HG02798 (cell line): ENCODE measurements at regions not wholly inside any gene's neighbourhood (a gene's known extent, or its start where the extent isn't known, plus 50 kb on each side); places are given as distances from the start of the nearest gene placed in this dataset.

Source experiments
- ATAC-seq: cut with Tn5 transposase; IDR thresholded peaks from one replicate; pipeline ENCODE4 v1.9.1; 2021; ENCODE audit warnings: mild to moderate bottlenecking; ENCODE audit not compliant: unreplicated experiment, poor library complexity

- ATAC-seq = no peak
Observed at GRCh38 chr2:180507028-180507427, 473.4 kb upstream of the UBE2E3 start.

DNA sequence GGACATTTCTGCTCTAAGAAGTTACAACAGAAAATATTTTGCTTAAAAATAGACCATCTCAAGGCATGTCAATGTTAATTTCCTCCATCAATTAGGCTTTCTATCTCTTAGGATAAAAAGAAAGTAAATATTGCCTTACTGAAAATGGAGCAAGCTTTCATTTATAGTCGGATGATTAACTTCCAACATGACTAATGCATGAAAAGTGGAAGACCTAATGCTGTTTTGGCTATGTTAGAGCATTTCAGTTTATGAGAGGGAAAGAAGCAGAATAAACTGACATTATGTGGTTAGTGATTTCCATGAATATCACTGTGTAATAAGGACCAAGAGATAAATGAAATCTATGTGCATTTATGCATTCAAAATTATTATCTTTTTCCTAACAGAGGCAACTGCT is 475.2 kb upstream of the UBE2E3 start:
- ATAC-seq = no peak

DNA sequence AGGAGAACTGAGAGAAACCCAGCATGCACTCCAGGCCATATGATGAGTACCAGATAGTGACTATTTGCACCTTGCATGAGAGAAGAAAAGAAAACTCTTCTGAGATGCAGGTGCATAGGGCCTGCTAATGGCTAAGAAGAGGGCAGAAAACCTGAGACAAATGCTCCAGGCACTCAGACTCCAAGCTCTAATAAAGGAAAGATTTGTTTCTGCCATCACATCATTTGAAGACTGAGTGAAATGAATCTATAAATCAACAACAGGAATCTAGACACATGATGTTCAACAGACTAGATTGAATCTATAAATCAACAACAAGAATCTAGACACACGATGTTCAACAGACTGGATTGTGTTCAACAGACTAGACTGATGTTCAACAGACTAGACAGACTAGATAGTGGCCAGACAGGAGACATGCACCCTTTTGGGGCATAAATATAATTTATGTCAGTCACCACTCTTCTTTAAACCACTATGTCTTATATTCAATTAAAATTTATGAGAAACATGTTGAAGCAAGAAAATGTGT is 482.7 kb upstream of the UBE2E3 start:
- no peak for ATAC-seq

DNA sequence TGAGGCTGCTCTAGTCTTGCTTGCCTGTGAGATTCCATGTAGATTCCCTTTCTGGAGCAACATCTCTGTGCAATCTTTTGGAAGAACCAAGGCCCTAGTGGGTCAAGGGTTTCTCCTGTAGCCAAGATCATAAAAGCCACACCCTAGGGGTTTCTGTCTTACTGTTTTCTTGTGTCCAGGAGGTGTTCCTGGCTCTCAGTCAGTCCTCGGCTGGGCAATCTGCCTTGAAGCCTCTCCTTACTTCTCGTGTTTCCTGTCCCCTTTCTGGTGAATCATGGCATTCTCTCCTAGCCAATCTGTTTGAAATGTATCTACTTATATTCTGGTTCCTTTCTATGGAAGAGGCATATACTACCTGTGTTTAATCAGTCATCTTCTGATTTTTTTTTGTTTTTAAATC is 484.8 kb upstream of the UBE2E3 start:
- ATAC-seq = no peak

DNA sequence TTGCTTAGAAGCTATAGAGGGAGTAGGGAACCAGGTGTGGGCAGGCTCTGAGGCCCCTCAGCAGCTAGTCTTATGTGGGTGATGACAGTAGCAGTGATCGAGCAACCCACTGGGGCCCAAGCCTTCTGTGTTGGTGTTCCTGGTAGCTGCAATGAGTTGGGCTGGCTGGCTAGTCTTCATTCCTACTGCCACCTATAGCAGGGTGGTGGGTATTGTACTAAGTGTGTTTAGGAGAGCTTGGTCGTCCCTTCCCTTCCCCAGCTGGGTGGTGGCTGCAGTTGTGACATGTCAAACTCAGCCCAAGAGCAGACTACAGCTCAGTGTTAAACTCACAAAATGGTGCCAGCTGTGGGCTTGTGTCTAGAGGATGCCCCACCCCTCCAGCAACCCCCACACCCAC is 486.1 kb upstream of the UBE2E3 start:
- ATAC-seq = no peak

- no peak for ATAC-seq
Observed at GRCh38 chr2:180482696-180483095, 475.6 kb upstream of the CWC22 start.

- no peak for ATAC-seq
Observed at GRCh38 chr2:180481998-180482397, 474.9 kb upstream of the CWC22 start.

DNA sequence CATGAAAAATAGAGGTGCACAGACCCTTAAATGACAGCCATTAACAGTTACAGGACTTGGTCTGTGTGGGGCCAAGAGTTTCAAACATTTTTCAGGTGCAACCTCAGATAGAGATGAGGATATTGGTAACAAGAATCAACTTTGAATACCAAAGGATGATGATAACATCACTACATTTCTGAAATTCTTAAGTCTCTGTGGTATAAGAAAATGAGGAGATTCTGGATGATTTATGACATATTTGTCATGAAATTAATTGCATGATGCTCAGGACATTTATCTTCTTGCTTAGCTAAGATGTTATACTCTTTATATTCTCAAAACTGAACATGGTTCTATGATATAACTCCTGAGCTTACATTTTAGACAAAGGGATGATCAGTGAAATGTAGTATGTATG is 471.8 kb upstream of the CWC22 start:
- no peak for ATAC-seq

DNA sequence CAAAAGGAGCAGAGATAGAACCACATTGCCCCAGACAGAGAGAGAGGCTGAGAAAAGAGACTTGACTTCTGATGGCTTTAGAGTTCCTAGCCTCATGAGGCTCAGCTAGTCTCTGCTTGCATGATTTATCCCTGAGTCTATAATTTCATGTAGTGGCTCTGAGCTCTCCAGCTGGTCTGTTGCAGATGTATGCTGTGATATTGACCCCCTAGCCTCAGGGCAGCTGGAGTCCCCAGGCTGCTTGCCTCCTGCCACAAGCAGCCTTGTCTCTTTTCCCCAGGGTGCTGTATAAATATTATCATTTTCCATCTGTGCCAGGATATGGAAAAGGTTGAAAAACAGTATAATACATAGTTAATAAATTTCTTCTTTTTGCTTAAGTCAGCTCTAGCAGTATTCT is 467.6 kb upstream of the CWC22 start:
- ATAC-seq = no peak

- no peak for ATAC-seq
Observed at GRCh38 chr2:180473456-180473855, 466.4 kb upstream of the CWC22 start.

GRCh38 chr2:180472133-180472532 is 465.0 kb upstream of the CWC22 start:
- no peak for ATAC-seq

DNA sequence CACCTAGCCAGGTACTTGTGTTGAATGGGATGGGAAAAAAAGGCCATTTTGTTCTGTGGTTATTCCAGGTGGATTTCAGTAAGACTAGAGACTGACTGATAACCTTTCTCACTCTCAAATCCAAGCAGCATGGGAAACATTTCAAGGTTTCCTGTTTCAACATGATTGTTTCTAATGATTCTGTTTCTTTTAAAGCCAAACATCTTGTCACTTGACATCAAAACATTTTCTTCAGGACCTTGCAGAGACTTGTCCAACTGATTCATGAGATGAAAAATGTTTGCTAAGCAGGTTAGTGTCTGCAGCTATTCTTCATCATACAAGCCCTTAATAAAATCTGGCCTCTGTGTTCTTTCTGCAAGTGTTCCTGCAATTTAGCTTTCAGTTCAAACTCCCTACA is 456.5 kb upstream of the CWC22 start:
- ATAC-seq = no peak

GRCh38 chr2:180461761-180462160 is 454.7 kb upstream of the CWC22 start:
- no peak for ATAC-seq

GRCh38 chr2:180456801-180457200 is 449.7 kb upstream of the CWC22 start:
- ATAC-seq = no peak

- no peak for ATAC-seq
Observed at GRCh38 chr2:180450841-180451240, 443.7 kb upstream of the CWC22 start.

DNA sequence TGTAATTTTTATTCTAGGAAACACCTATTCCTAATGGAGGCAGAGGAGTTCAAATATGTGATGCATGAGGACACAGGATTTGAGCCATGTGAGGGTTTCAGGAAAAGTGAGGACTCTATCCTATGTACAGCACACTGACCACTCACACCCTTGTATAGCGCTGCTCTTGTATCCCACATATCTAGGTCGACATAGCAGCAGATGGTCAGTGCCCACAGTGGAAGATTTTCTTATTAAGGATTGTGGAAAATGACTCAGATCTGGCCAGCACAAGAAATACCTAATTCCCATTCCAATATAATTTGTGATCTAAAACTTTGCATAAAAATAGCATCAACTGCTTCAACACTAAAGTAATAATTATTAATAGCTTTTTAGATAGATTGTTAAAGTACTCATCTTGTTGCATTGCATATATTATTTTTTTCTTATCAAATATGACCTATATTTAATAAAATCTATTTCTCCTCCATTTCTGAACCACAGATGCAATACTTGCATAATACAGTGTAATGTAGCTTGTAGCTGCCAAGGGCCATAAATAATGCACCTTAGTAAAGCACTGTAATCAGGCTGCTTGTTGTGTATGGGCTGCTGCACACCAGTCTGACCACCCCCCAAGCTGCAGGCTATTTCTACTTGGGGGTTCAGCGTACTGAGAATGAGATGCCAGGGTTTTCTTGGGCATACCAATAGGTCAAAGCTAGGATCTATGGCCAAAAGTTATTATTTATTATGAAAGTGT is 442.2 kb upstream of the CWC22 start:
- no peak for ATAC-seq

- ATAC-seq = no peak
Observed at GRCh38 chr2:180446492-180446891, 439.4 kb upstream of the CWC22 start.

GRCh38 chr2:180443888-180444287 is 436.8 kb upstream of the CWC22 start:
- ATAC-seq = no peak

GRCh38 chr2:180442860-180443644 is 436.0 kb upstream of the CWC22 start:
- ATAC-seq = no peak

- ATAC-seq = no peak
Observed at GRCh38 chr2:180419212-180419611, 412.1 kb upstream of the CWC22 start.

DNA sequence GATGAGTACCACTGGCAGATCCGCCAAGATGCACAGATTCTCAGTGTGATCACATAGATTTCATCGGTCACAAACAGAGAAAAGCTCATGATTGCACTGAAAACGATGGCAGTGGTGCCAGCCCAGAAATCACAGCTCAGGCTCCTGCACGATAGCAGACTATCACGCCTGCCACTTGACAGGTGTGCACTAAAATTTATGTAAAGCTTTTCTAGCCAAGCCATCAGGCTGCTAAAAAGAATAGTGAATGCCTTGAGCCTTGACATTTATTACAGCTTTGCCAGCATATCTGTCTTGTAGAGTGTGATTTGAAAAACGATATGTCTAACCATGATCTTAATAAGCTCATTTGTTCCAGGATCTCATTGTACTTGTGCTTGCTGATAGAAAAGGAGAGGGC is 409.5 kb upstream of the CWC22 start:
- ATAC-seq = no peak

GRCh38 chr2:180413336-180413735 is 406.2 kb upstream of the CWC22 start:
- no peak for ATAC-seq
